DMS153 (cell line): ENCODE measurements at regions not wholly inside any gene's neighbourhood (a gene's known extent, or its start where the extent isn't known, plus 50 kb on each side); places are given as distances from the start of the nearest gene placed in this dataset.
"Not testable (repeated sequence)": the region's sequence is repeated elsewhere in the genome, so short reads cannot be mapped to it uniquely, and the experiment has no call there.

Source experiments
- DNase-seq: peaks from one replicate; lab custom pipeline; 2025; lab: John Stamatoyannopoulos, UW

DNA sequence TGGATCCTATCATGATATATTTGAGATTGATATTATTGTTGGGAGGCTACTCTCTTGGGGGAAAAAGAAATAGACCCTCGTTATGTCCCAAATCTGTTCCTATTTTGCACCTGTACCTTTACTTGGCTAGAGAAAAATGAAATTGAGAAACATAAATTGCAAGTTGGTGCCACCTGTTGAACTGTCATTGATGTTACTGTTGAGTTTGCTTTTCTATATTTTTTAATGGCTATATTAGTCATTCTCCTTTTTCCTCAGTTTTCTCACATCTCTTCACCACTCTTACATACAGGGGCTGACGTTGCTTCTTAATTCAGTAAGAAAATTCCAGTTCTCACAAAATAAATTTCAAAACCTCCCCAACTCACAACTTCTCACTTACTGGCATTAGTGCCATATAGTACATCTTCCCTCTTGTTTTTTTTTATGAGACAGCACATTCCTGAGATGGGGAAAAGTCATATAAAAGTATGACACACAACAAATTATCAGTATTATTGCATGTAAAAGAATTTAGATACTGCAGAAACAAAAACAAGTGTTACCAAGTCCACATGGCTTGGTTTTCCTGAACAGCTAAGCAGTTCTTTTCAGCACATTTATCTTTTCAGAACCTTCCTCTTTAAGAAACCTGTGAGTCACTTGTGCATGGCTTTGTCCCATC, 348.3 kb upstream of the DSEL start:
- DNase-seq: no peak

GRCh38 chr18:67862069-67862468, 345.5 kb upstream of the DSEL start:
- DNase-seq: no peak

DNA sequence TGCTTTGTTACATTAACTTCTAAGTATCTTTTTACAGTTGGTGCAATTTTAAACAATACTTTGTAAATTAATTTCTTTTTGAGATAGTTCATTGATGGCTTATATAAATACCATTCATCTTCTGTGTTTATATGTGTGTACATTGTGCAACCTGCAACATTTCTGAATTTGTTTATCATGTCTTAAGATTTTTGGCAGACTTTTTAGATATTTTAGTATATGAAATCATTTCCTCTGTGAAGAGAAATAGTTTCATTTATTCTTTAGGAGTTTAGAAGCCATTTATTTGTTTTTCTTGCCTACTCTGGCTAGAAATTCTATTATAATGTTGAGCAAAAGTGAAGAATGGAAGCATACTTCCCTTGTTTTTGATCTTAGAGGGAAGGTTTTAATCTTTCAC, 337.8 kb upstream of the DSEL start:
- no peak for DNase-seq

DNA sequence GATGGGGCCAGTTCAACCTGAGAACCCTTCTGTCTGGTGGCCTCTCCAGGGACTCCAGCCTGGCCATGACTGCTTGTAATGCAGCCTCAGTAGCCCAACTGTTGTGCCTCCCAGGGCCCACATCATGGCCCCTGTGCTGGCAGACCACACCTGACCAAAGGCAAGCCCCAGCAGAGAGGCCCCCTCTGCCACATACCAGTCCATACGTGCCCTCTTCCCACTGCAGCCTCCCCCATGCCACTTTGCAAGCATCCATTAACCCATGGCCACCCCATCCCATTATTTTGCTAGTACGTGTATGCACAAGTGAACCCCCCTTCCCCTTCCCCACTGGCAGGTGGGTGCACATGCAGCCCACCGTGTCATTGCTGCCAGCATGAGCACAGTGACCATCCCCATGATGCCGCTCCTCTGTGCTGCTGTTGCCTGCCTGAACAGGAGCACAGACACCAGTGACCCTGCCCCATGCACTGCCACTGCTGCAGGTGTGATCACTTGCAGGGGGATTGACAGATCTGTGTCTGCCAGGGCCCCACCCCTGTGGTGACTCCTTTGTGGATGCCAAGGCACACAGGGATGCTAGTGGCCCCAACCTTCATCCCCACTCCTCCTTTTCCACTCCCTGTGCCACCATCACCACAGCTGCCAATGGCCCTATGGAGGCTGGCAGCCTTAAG, 330.0 kb upstream of the DSEL start:
- no peak for DNase-seq

DNA sequence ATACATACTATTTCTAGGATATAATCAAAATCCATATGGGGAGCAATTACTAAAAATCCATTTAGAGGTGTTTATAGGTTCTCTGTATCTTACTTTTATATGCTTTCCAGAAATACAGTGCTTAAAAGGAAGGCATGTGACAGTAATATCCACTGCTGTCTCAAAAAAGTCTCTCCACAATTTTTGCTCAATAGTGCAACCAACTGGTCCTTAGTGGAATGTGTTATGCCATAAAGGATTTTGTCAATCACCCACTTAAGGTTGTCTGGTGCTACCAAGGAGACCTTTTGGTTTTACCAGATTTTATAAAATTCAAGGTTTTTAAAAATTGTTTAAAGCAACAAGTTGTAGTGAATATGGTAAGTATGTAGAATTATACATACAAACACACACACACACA, 328.5 kb upstream of the DSEL start:
- no peak for DNase-seq

- DNase-seq: no peak
Observed at GRCh38 chr18:67840379-67840778, 323.9 kb upstream of the DSEL start.

GRCh38 chr18:67818432-67818831, 301.9 kb upstream of the DSEL start:
- DNase-seq: no peak

GRCh38 chr18:67815280-67815679, 298.8 kb upstream of the DSEL start:
- no peak for DNase-seq

GRCh38 chr18:67813380-67814028, 297.0 kb upstream of the DSEL start:
- no peak for DNase-seq

DNA sequence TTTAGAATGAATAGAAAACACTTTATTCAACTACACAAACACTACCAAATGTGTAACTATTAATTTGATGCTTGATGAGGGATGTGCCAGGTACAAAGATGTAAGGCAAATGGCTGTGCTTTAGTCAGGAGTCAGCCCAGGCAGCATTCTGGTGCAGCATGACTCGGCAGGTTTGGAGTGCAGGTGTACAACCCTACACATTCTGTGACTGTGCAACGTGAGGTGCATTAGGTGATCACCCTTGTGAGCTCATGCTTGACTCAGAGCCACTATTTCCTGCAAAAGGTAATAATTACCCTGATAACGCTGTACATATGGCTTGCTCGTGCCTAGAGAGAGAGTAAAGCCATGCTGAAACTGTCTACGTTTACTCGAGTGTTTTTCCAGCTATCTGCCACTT, 288.7 kb upstream of the DSEL start:
- no peak for DNase-seq

- DNase-seq: no peak
Observed at GRCh38 chr18:67794521-67794920, 278.0 kb upstream of the DSEL start.

DNA sequence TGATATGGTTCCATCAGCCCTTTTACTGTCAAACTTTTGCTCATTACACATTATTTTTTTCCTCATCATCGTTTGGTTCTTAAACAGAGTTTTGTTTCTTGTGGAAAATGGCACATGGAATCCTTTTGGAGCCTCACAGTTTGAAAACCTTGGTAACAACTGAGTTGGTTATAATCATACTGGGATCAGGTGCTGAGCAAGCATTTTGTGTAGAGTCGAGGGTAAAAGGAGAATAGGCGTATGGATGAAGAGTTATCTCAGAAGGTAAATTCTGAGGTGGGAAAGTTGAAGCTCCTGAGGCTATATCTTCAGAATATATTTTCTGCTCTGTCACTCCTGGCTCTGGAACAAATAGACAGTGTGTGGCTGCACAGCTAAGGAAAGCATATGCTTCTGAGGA, 274.0 kb upstream of the DSEL start:
- DNase-seq: no peak

DNA sequence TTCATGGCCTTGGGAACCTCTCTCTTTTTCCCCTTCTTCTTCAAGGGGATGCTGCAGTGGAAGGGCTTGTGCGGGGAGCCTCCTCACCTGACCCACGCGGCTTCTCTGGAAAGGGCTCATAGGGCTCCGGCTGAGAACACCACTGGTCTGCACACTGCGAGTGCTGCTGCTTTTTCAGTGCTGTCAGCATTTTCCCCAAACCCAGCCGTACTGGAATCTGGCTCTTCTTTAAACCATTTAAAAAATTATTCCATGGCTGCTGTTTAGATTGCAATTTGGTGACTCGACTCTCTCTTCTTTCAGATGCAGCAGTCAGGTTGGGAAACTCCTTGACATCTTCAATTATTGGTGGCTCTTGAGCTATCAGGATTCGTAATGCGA, 272.6 kb upstream of the DSEL start:
- DNase-seq: no peak

DNA sequence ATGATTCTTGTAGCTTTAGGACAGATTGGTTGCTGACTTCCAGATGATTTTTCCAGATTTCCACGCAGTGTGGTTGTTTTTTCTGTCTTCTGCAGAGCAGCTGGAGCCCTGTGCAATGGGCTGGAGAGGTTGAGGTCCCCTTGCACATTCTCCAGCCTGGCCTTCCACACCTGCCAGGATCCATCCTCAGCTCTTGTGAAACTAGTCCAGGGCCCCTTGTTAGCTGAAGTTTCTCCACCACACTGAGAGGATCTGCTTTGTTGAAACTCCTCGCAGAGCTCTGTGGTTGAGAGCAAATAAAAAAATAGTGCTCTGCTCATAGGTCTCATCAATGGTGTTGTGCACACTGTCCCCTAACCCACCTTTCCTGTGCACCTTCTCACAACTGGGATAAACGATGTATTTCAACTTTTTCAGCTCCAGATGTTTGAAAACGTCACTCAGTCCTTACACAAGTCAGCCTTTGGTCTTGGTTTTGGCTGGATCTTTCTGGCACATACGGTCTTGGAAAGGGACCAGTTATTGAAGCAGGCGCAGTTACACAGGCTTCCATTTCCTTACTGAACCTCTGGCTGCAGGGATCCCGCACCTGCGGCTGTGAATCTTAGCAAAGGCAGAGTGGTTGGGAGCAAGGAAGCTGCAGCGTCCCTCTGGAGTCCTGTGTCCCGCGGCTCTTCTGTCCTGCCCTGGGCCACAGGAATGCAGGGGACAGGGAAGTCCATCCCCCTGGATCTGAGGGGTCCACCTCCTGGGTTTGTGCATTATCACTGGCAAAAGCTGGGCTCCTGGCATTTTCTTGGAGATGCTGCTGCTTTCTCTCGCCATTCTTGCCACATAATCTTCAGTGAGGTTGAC, 272.0 kb upstream of the DSEL start:
- DNase-seq: no peak

- DNase-seq: no peak
Observed at GRCh38 chr18:67783196-67783946, 266.9 kb upstream of the DSEL start.

DNA sequence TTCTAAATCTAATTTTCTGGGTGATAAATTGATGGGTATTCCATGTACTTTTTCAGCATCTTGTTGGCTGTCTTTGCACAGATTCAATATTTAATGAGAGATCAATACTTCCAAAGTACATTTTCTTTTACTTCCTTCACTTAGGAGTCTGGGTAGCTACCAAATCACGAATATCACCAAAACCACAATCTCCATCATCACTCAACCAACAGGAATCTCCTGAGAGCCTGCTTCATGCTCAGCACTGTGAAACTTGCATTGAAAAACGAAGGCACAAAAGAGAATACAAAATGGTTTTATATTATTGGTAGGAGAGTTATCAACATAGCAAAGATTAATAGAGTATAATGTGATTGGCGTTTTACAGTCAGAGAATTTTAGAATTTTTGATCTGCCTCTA, 261.5 kb upstream of the DSEL start:
- DNase-seq: no peak

GRCh38 chr18:67776929-67777328, 260.4 kb upstream of the DSEL start:
- no peak for DNase-seq

GRCh38 chr18:67771271-67771670, 254.8 kb upstream of the DSEL start:
- DNase-seq: no peak

- no peak for DNase-seq
Observed at GRCh38 chr18:67770520-67770919, 254.0 kb upstream of the DSEL start.

GRCh38 chr18:67766930-67767329, 250.4 kb upstream of the DSEL start:
- DNase-seq: no peak

DNA sequence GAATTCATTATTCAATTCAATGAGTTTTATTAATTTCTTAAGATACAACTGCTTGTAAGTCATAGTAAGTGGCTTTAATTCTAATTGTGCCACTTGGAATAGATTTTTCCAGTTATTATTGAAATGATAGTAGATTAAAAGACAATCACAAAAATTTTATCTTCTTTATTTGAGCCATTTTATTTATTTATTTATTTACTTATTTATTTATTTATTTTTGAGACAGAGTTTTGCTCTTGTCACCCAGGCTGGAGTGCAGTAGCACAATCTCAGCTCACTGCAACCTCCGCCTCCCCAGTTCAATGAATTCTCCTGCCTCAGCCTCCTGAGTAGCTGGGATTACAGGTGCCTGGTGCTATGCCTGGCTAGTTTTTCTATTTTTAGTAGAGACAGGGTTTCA, 235.7 kb upstream of the DSEL start:
- DNase-seq: not testable (repeated sequence)

DNA sequence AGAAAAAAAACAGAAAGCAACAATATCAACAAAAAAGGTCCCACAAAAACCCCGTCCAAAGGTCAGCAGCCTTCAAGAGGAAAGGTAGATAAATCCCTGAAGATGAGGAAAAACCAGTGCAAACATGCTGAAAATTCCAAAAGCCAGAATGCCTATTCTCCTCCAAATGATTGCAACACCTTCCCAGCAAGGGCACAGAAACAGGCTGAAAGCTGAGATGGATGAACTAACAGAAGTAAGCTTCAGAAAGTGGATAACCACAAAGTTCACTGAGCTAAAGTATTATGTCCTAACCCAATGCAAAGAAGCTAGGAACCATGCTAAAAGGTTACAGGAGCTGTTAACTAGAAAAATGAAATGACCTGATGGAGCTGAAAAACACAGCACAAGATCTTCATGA, 226.4 kb upstream of the DSEL start:
- no peak for DNase-seq
